ENCODE measurements at regions not wholly inside any gene's neighbourhood (a gene's known extent, or its start where the extent isn't known, plus 50 kb on each side); places are given as distances from the start of the nearest gene placed in this dataset.
"Not testable (repeated sequence)": the region's sequence is repeated elsewhere in the genome, so short reads cannot be mapped to it uniquely, and the experiment has no call there.

- H3K9me3 ChIP-seq; H3K4me3 ChIP-seq; H3K4me1 ChIP-seq (ENCODE audit: control insufficient read depth in 1 of 2, low read depth in 2 of 2); H3K36me3 ChIP-seq; ATAC-seq (ENCODE audit: insufficient number of reproducible peaks, low FRiP score, low read depth); H3K27ac ChIP-seq; H3K27me3 ChIP-seq (replicated peaks; ENCODE audit: insufficient read depth); DNase-seq (ENCODE audit: low spot score): not testable (repeated sequence)
Observed at GRCh38 chr1:149237515-149237914, 134.2 kb upstream of the NBPF9 start.

DNA sequence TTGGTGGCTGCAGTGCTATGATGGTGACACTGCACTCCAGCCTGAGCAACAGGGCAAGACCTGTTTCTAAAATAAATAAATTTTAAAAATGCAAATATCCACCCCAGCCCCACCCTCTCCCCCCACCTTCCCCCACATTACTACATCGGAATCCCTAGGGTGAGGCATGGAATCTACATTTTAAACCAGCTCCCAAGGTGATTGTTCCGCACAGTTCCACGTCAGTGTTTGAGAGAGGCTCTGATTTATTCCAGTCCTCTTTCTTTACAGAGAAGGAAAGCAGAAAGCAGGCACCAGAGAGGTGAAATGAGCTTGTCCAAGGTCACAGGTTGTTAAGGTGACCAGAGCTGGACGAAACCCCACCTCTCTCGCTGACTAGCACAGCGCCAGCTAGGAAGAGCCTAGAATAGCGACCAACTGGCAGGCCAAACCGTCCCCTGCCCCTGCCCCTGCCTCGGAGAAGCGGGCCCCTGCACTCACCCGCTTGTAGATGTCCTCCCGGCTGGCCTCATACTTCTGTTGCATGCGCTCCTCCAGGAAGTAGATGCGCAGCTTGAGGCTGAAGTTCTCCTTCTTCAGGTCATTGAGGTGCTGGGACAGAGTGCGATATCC is 136.7 kb upstream of the NBPF9 start:
- not testable (repeated sequence) for H3K36me3 ChIP-seq; H3K9me3 ChIP-seq; H3K4me1 ChIP-seq (ENCODE audit: control insufficient read depth in 1 of 2, low read depth in 2 of 2); H3K4me3 ChIP-seq; ATAC-seq (ENCODE audit: insufficient number of reproducible peaks, low FRiP score, low read depth); H3K27ac ChIP-seq; H3K27me3 ChIP-seq (replicated peaks; ENCODE audit: insufficient read depth); DNase-seq (ENCODE audit: low spot score)

GRCh38 chr1:149240530-149240929 is 137.2 kb upstream of the NBPF9 start:
- not testable (repeated sequence) for ATAC-seq (ENCODE audit: insufficient number of reproducible peaks, low FRiP score, low read depth); H3K27me3 ChIP-seq (replicated peaks; ENCODE audit: insufficient read depth); DNase-seq (ENCODE audit: low spot score); H3K27ac ChIP-seq; H3K4me1 ChIP-seq (ENCODE audit: control insufficient read depth in 1 of 2, low read depth in 2 of 2); H3K36me3 ChIP-seq; H3K4me3 ChIP-seq; H3K9me3 ChIP-seq

DNA sequence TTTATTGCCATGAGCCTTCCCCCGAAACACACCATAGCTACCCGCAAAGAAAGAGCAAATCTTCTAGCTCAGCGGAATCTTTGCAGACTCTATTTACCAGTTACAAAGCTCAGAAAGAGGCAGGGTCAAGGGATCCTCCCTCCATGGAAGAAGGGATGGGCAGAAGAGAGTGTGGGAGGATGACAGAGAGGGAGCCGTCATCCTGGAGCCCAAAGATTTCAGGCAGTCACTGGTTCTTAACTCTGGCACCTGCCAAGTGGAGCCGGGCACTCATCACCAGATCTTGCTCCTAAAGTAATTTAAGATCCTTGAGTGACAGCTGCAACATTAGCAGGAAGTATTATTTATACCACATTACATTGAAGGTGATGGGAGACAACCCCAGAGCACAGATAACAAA is 137.9 kb upstream of the NBPF9 start:
- not testable (repeated sequence) for H3K9me3 ChIP-seq; H3K4me3 ChIP-seq; H3K27me3 ChIP-seq (replicated peaks; ENCODE audit: insufficient read depth); H3K36me3 ChIP-seq; H3K4me1 ChIP-seq (ENCODE audit: control insufficient read depth in 1 of 2, low read depth in 2 of 2); ATAC-seq (ENCODE audit: insufficient number of reproducible peaks, low FRiP score, low read depth); H3K27ac ChIP-seq; DNase-seq (ENCODE audit: low spot score)

DNA sequence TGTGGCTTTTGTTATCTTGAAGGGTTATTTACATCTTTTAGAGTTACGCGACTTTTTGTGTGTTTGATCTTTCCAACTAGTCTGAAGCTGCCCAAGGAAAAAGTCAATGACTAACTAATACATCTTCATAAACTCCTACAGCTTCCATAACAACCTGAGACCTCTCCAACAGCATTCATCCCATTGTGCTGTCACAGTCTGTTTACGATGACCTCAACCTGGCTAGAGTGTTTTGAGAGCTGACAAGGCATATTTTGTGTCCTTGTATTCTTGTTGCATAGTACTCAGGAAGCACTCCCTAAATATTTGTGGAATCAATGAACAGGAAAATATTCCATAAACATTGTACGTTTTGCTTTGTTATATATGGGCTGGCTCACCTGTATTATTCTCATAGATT is 140.2 kb upstream of the NBPF9 start:
- H3K27ac ChIP-seq; H3K36me3 ChIP-seq; H3K27me3 ChIP-seq (replicated peaks; ENCODE audit: insufficient read depth); H3K4me3 ChIP-seq; DNase-seq (ENCODE audit: low spot score); H3K9me3 ChIP-seq; H3K4me1 ChIP-seq (ENCODE audit: control insufficient read depth in 1 of 2, low read depth in 2 of 2); ATAC-seq (ENCODE audit: insufficient number of reproducible peaks, low FRiP score, low read depth): not testable (repeated sequence)

GRCh38 chr1:149244621-149245020 is 141.3 kb upstream of the NBPF9 start:
- H3K4me3 ChIP-seq; ATAC-seq (ENCODE audit: insufficient number of reproducible peaks, low FRiP score, low read depth); DNase-seq (ENCODE audit: low spot score): not testable (repeated sequence)

GRCh38 chr1:149246212-149246611 is 142.9 kb upstream of the NBPF9 start:
- not testable (repeated sequence) for H3K36me3 ChIP-seq; H3K27me3 ChIP-seq (replicated peaks; ENCODE audit: insufficient read depth); H3K4me1 ChIP-seq (ENCODE audit: control insufficient read depth in 1 of 2, low read depth in 2 of 2); H3K4me3 ChIP-seq; H3K27ac ChIP-seq; DNase-seq (ENCODE audit: low spot score); ATAC-seq (ENCODE audit: insufficient number of reproducible peaks, low FRiP score, low read depth); H3K9me3 ChIP-seq

More at GRCh38 chr1:149244621-149245020, 141.3 kb upstream of the NBPF9 start:
- H3K27me3 ChIP-seq (replicated peaks; ENCODE audit: insufficient read depth); H3K4me1 ChIP-seq (ENCODE audit: control insufficient read depth in 1 of 2, low read depth in 2 of 2); H3K36me3 ChIP-seq; H3K27ac ChIP-seq; H3K9me3 ChIP-seq: not testable (repeated sequence)

GRCh38 chr1:149248610-149249009 is 145.3 kb upstream of the NBPF9 start:
- H3K9me3 ChIP-seq; DNase-seq (ENCODE audit: low spot score); H3K27me3 ChIP-seq (replicated peaks; ENCODE audit: insufficient read depth); ATAC-seq (ENCODE audit: insufficient number of reproducible peaks, low FRiP score, low read depth); H3K36me3 ChIP-seq; H3K27ac ChIP-seq; H3K4me3 ChIP-seq; H3K4me1 ChIP-seq (ENCODE audit: control insufficient read depth in 1 of 2, low read depth in 2 of 2): not testable (repeated sequence)

GRCh38 chr1:149249850-149250467 is 146.6 kb upstream of the NBPF9 start:
- ATAC-seq (ENCODE audit: insufficient number of reproducible peaks, low FRiP score, low read depth); H3K36me3 ChIP-seq; H3K4me3 ChIP-seq; H3K27me3 ChIP-seq (replicated peaks; ENCODE audit: insufficient read depth); H3K27ac ChIP-seq; DNase-seq (ENCODE audit: low spot score); H3K4me1 ChIP-seq (ENCODE audit: control insufficient read depth in 1 of 2, low read depth in 2 of 2); H3K9me3 ChIP-seq: not testable (repeated sequence)

- not testable (repeated sequence) for ATAC-seq (ENCODE audit: insufficient number of reproducible peaks, low FRiP score, low read depth); H3K27ac ChIP-seq; H3K9me3 ChIP-seq; DNase-seq (ENCODE audit: low spot score); H3K4me1 ChIP-seq (ENCODE audit: control insufficient read depth in 1 of 2, low read depth in 2 of 2); H3K36me3 ChIP-seq; H3K27me3 ChIP-seq (replicated peaks; ENCODE audit: insufficient read depth); H3K4me3 ChIP-seq
Observed at GRCh38 chr1:149254894-149255847, 151.8 kb upstream of the NBPF9 start.

GRCh38 chr1:149260284-149260683 is 156.9 kb upstream of the NBPF9 start:
- not testable (repeated sequence) for H3K4me3 ChIP-seq; H3K27me3 ChIP-seq (replicated peaks; ENCODE audit: insufficient read depth); ATAC-seq (ENCODE audit: insufficient number of reproducible peaks, low FRiP score, low read depth); H3K9me3 ChIP-seq; DNase-seq (ENCODE audit: low spot score); H3K36me3 ChIP-seq; H3K27ac ChIP-seq; H3K4me1 ChIP-seq (ENCODE audit: control insufficient read depth in 1 of 2, low read depth in 2 of 2)

- not testable (repeated sequence) for H3K4me3 ChIP-seq; H3K27me3 ChIP-seq (replicated peaks; ENCODE audit: insufficient read depth); DNase-seq (ENCODE audit: low spot score); H3K36me3 ChIP-seq; H3K9me3 ChIP-seq; ATAC-seq (ENCODE audit: insufficient number of reproducible peaks, low FRiP score, low read depth); H3K27ac ChIP-seq; H3K4me1 ChIP-seq (ENCODE audit: control insufficient read depth in 1 of 2, low read depth in 2 of 2)
Observed at GRCh38 chr1:149260736-149261340, 157.5 kb upstream of the NBPF9 start.

All from thoracic aorta (tissue), 2 donors.